ENCODE measurements at regions not wholly inside any gene's neighbourhood (a gene's known extent, or its start where the extent isn't known, plus 50 kb on each side); places are given as distances from the start of the nearest gene placed in this dataset.

DNA sequence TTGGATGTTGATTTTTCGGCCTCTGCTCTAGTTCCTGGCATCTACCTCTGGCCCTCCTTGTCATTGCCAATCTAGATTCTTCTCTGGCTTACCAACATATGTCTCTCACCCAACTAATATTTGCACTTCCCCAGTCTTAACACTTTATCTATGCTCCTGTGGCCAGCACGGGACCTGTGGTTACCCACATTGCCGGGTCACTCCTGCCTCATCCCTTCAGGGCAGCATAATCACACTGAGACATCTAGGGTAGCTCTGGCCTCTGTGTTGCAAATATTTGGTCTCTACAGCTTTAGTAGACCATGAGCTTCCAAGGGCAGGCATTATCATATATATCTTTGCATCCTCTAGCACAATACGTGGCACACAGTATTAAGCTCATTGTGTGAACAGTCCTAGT, 182.0 kb upstream of the ARHGAP20 start:
- no peak overlapping the region for H2BK20ac ChIP-seq (ENCODE audit: low read depth, low read length, poor library complexity, severe bottlenecking)
- H3K27me3 ChIP-seq (ENCODE audit: insufficient read depth, low read length), result no peaks in the 10 kb centered on the region
- H2BK120ac ChIP-seq (ENCODE audit: low read depth, low read length, poor library complexity, severe bottlenecking), result no peak overlapping the region
- H3K79me2 ChIP-seq (ENCODE audit: insufficient read depth, low read length), result no peaks in the 10 kb centered on the region
- H3K27ac ChIP-seq (ENCODE audit: insufficient read length, low read depth, low read length), result no peak overlapping the region
- no peak overlapping the region for H2AK5ac ChIP-seq (ENCODE audit: insufficient read length, low read length)
- no peak for DNase-seq
- no peak overlapping the region for H2BK5ac ChIP-seq (ENCODE audit: insufficient read length, low read length)
- no peak overlapping the region for H4K5ac ChIP-seq (ENCODE audit: insufficient read length, low read depth, low read length)
- no peak overlapping the region for H3K4me2 ChIP-seq (ENCODE audit: insufficient read depth, insufficient read length, low read length)
- H3K36me3 Mint-ChIP-seq (ENCODE audit: insufficient read depth in 1 of 3, low read depth in 3 of 3), result no peaks in the 10 kb centered on the region
- H3K14ac ChIP-seq (ENCODE audit: insufficient read depth, low read length), result no peak overlapping the region
- no peaks in the 10 kb centered on the region; the same call in 1 of the 2 replicates for H3K27me3 Mint-ChIP-seq (ENCODE audit: low read depth)
- no peak overlapping the region for H3K4me3 Mint-ChIP-seq
- no peaks in the 10 kb centered on the region for H4K20me1 ChIP-seq (ENCODE audit: control insufficient read depth, insufficient read depth, insufficient read length)
- WGBS (ENCODE audit: extremely low coverage, insufficient read length, low lambda C conversion rate), result no CpG with 5 or more reads among the region's 4 CpGs
- H3K4ac ChIP-seq (ENCODE audit: low read depth, low read length), result no peak overlapping the region
- H4K91ac ChIP-seq (ENCODE audit: insufficient read length, low read depth, low read length), result no peak overlapping the region
- H3K56ac ChIP-seq (ENCODE audit: insufficient read length, low read depth, low read length), result no peak overlapping the region
- H3K23ac ChIP-seq (ENCODE audit: insufficient read length, low read depth, low read length), result no peak overlapping the region
- no peak overlapping the region for H3K27ac Mint-ChIP-seq
- no peaks in the 10 kb centered on the region for H3K9me3 Mint-ChIP-seq
- no peaks in the 10 kb centered on the region for H3K23me2 ChIP-seq (ENCODE audit: insufficient read length, low read depth, low read length, poor library complexity, severe bottlenecking)
- H4K8ac ChIP-seq (replicated peaks; ENCODE audit: insufficient read length, low read depth, low read length), result no peak overlapping the region
- H3K9ac ChIP-seq (ENCODE audit: extremely low read depth, insufficient read length, low read length), result no peak overlapping the region
- H3K79me1 ChIP-seq (ENCODE audit: insufficient read depth, low read depth, low read length, poor library complexity, severe bottlenecking), result no peaks in the 10 kb centered on the region
- no peak overlapping the region for H2AFZ ChIP-seq (ENCODE audit: low read length)
- H3T11ph ChIP-seq (ENCODE audit: low read length), result no peak overlapping the region
- no peaks in the 10 kb centered on the region for H3K4me1 ChIP-seq (ENCODE audit: insufficient read depth, low read length)
- peaks cover 3 to 6% of the 10 kb centered on the region in 2 experiments; a peak in 2 of 4 replicates for H3K4me1 Mint-ChIP-seq
- H3K18ac ChIP-seq (ENCODE audit: insufficient read length, low read depth, low read length), result no peak overlapping the region
- H2BK15ac ChIP-seq (ENCODE audit: low read depth, low read length), result no peak overlapping the region
- H2BK12ac ChIP-seq (ENCODE audit: insufficient read length, low read depth, low read length), result no peak overlapping the region
- H3K9me3 ChIP-seq (ENCODE audit: control insufficient read depth, low read depth, low read length), result no peaks in the 10 kb centered on the region
- TF ChIP-seq, protein P1, sequence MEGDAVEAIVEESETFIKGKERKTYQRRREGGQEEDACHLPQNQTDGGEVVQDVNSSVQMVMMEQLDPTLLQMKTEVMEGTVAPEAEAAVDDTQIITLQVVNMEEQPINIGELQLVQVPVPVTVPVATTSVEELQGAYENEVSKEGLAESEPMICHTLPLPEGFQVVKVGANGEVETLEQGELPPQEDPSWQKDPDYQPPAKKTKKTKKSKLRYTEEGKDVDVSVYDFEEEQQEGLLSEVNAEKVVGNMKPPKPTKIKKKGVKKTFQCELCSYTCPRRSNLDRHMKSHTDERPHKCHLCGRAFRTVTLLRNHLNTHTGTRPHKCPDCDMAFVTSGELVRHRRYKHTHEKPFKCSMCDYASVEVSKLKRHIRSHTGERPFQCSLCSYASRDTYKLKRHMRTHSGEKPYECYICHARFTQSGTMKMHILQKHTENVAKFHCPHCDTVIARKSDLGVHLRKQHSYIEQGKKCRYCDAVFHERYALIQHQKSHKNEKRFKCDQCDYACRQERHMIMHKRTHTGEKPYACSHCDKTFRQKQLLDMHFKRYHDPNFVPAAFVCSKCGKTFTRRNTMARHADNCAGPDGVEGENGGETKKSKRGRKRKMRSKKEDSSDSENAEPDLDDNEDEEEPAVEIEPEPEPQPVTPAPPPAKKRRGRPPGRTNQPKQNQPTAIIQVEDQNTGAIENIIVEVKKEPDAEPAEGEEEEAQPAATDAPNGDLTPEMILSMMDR (conservative IDR thresholded peaks at IDR 0.05), result no peak
